Uterus (tissue), 2 donors: ENCODE measurements at regions not wholly inside any gene's neighbourhood (a gene's known extent, or its start where the extent isn't known, plus 50 kb on each side); places are given as distances from the start of the nearest gene placed in this dataset.

Source experiments
- CTCF ChIP-seq, 4 experiments: fragments of 200-600 bp in 2 of 4; fragments of 450-650 bp in 2 of 4; sonication (generic) in 2 of 4; IDR thresholded peaks; one replicate each; pipeline ENCODE4 v1.5.1; 2016 to 2019; ENCODE audit warnings: antibody characterized with exemption in 4 of 4, mild to moderate bottlenecking in 2 of 4, moderate library complexity in 1 of 4
- POLR2A ChIP-seq, 2 donors: fragments of 450-650 bp; IDR thresholded peaks; one replicate each; pipeline ENCODE4 v1.6.1; 2016; ENCODE audit warnings: antibody characterized with exemption in 2 of 2, mild to moderate bottlenecking in 1 of 2, moderate library complexity in 1 of 2

- TF ChIP-seq CTCF (IDR thresholded peaks at IDR 0.05): no peak
- no peak for TF ChIP-seq POLR2A (IDR thresholded peaks at IDR 0.05)
These were observed 472.2 kb downstream of the ARL4A start for GRCh38 chr7:13159467-13160184.
